ENCODE measurements at regions not wholly inside any gene's neighbourhood (a gene's known extent, or its start where the extent isn't known, plus 50 kb on each side); places are given as distances from the start of the nearest gene placed in this dataset.

DNA sequence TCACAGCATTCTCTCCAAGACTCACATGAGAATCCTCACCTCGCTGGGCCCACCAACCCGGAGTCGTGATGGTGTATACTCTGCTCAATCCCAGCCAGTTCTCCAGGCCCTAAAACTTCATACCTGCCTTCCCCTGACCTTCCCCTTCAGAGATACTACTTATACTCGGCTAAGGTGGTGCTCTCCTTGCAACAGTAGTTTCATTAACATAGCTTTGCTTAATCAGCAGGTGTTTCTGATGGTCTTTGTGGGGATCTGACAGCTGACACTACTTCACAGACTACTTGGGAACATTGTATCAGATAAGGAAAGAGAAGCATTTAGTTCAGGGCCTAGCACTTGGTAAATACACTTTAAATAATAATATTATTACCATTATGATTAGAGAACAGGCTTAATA is 301.5 kb upstream of the DAB1 start:
- DNase-seq (ENCODE audit: low read depth in 2 of 2): no peak

DNA sequence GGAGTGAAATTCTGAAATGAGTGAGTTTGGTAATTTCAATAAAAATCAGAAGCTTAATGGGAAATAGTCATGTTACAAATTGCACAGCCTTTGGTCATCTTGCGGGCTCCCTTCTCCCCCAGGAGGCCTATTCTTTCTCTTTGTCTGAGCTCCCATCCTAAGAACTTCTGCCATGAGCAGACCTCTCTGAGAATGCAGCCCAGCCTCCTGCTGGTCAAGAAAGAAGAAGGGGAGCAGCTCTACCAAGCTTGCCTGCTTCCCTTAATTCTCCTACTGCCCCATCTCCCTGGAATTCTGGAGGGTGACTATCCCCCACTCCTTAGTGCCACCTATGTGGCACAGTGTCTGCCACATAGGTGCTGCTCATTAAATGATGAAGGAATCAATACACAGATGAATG is 300.7 kb upstream of the DAB1 start:
- no peak for DNase-seq (ENCODE audit: low read depth in 2 of 2)

DNA sequence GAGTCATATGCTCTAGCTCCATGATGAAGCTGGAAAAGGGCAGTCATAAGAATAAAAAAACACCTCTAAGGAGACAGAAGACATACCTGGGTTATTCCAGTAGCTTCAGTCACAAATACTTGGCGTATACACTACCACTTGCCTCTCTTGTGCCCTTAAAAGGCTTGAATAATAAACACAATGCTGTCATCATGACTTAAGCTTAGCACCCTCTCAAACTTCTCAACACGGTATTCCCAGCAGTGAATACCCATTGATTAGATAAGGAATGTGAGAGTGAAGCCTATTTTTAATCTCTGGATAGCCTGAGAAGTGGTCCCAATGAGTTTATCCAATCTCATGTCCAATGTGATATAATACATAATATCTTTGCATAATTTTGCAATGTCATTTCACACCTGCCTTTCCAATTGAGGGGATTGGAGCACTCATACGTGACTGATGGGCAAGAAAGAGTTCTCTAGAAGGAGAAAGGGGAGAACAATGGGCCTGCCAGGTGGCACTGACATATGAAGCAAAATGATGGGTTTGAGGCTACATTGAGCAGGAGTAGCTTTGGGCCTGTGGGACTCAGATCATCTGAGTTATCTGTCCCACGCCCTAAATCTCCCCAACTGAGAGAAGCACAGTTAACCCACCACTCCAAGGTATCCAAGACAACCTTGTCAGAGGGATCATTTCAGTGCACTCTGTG is 298.6 kb upstream of the DAB1 start:
- no peak for DNase-seq (ENCODE audit: low read depth in 2 of 2)

GRCh38 chr1:57721001-57721400 is 297.1 kb upstream of the DAB1 start:
- DNase-seq (ENCODE audit: low read depth in 2 of 2): no peak

DNA sequence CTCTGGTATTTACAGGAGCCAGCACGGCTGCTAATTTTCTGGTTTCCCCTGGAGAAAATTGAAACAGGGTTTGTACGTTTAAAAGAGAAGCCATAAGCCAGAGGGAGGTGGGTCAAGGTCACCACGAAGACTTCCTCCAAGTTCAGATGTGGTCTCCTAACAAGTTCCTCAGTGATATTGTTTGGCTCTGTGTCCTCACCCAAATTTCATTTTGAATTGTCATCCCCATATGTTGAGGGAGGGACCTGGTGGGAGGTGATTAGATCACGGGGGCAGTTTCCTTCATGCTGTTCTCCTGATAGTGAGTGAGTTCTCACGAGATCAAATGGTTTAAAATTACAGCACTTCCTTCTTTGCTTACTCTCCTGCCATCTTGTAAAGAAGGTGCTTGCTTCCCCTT is 295.4 kb upstream of the DAB1 start:
- no peak for DNase-seq (ENCODE audit: low read depth in 2 of 2)

DNA sequence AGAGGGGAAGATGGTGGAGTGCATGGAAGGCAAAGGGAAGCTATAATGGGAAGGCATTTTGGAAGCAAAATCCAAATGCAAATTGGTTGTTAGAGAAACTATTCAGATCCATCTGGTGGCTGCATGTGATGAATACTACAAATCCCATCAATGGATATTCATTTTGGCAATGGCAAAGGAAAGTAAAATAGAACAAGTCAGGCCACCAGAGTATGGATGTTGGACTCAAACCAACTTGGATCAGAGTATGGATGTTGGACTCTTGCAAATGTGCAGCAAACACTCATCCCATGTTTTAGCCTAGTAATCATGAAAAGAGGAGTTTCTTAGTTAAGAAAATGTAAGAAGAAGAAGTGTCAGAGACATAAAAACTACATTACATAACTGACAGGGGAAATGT is 289.6 kb upstream of the DAB1 start:
- no peak for DNase-seq (ENCODE audit: low read depth in 2 of 2)

DNA sequence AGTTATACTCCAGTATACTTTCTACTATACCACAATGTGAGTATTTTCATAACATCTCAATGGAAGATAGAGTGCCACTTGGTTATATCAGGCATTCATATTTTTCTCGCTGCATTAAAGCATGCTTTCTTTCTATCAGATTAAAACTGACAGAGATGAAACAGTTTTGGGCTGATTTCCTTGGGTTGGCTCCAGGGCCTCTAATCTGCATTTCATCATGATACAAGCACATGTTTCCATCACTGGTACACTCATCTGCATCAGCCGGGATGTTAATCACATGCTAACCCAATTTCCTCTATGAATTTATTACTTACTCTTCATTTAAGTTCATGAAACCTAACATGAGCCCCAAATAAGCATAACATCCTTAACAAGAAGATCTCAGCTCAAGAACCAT is 289.0 kb upstream of the DAB1 start:
- no peak for DNase-seq (ENCODE audit: low read depth in 2 of 2)

DNA sequence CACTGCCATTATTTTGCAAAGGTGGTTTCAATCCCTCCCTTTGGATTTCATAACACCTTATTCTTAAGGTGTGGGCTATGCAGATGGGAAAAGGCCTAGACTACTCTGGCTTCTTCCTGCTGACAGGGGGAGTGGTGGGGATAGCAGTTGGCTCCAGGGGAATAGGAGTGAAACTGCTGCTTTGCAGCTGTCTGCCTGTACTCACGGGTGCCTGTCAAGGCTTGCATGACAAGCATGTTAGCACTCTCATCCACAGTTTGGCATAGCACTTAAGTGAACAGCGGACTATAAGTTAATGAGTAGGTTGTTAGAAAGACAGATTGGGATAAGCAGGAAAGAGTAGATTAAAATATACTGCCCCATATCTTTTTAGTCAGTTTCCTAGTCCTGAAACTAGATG is 287.5 kb upstream of the DAB1 start:
- DNase-seq (ENCODE audit: low read depth in 2 of 2): no peak

GRCh38 chr1:57707631-57708030 is 283.8 kb upstream of the DAB1 start:
- DNase-seq (ENCODE audit: low read depth in 2 of 2): no peak

- no peak for DNase-seq (ENCODE audit: low read depth in 2 of 2)
Measured at GRCh38 chr1:57704811-57705210, 281.0 kb upstream of the DAB1 start.

DNA sequence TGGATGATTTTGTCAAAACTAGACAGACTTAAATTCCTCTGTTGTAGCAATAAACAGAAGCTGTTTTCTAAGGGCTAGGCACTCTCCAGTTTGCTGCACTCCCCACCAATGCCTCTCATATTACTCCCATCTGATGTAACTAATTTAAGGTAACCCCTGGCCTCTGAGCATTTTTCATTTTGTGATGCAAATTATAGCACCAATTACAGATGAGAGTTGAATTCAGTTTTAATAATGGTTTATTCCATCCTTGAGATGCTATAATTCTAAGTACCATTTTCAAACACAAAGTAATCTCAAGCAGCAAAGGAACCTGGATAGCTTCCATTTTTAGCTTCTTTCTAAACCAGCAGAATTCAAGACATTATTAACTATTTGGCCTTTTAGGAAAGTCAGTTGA is 280.4 kb upstream of the DAB1 start:
- no peak for DNase-seq (ENCODE audit: low read depth in 2 of 2)

GRCh38 chr1:57696904-57697303 is 273.0 kb upstream of the DAB1 start:
- no peak for DNase-seq (ENCODE audit: low read depth in 2 of 2)

- DNase-seq (ENCODE audit: low read depth in 2 of 2): no peak
Measured at GRCh38 chr1:57696043-57696442, 272.2 kb upstream of the DAB1 start.

DNA sequence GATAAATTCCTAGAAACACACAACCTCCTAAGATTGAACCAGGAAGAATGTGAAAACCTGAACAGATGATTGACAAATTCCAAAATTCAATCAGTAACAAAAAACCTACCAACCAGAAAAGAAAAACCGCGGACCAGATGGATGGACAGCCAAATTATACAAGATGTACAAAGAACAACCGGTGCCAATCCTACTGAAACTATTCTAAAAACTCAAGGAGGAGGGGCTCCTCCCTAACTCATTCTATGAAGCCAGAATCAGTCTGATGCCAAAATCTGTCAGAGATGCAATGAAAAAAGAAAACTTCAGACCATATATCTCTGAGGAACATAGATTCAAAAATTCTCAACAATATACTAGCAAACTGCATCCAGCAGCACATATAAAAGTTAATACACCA is 262.4 kb upstream of the DAB1 start:
- no peak for DNase-seq (ENCODE audit: low read depth in 2 of 2)

DNA sequence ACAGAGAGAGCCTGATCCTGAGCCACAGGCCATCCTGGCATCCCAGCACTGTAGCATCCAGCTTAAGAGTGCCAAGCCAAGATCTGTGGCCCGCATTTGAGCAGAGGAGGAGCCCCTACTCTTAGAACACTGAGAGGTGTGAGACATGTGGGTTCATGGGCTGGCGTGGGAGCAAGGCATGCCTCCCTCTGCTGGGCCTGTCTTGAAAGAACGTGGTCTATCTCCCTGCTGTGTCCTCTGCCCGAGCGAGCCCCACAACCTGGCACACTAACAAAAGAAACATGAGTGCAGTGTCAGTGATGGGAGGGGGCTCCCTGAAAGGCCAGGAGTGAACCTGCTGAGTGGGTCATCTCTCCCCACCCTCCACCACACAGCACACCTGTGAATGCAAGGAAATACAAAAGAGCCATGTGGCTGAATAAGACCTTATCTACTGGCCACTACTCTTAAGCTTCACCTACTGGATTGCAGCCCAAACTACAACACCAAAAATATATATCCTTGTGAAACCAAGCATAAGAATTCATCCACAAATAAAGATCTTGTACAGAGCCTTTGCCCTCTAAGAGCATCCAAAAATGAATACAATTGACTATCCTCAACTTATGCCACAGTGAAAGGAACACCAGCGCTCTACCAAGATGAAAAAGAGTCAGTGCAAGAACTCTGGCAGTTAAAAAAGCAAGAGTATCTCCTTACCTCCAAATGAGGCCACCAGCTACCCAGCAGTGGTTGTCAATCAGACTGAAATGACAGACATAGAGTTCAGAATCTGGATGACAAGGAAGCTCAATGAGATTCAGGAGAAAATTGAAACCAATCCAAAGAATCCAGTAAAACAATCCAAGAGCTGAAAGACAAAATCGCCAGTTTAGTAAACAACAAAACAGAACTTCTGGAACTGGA is 259.4 kb upstream of the DAB1 start:
- no peak for DNase-seq (ENCODE audit: low read depth in 2 of 2)

- DNase-seq (ENCODE audit: low read depth in 2 of 2): no peak
Measured at GRCh38 chr1:57678138-57678537, 254.3 kb upstream of the DAB1 start.

- no peak for DNase-seq (ENCODE audit: low read depth in 2 of 2)
Measured at GRCh38 chr1:57675776-57676175, 251.9 kb upstream of the DAB1 start.

DNA sequence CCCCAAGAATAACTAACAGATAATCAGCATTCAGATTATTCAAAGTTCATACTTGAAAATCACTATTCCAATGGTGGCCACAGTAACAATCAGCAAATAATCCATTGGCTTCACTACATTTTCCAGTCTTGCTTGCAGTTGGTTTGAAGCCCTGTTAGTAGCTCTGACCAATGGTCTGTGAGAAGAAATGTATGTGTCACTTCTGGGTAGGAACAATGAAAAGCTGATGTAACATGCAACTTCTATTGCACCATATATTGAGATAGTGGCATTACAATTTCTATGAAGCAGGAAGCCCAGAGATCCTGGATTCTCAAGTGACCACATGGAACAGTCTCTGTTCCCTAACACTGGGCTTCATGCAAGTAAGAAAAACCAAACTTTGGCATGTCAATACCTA is 250.9 kb upstream of the DAB1 start:
- DNase-seq (ENCODE audit: low read depth in 2 of 2): no peak

DNA sequence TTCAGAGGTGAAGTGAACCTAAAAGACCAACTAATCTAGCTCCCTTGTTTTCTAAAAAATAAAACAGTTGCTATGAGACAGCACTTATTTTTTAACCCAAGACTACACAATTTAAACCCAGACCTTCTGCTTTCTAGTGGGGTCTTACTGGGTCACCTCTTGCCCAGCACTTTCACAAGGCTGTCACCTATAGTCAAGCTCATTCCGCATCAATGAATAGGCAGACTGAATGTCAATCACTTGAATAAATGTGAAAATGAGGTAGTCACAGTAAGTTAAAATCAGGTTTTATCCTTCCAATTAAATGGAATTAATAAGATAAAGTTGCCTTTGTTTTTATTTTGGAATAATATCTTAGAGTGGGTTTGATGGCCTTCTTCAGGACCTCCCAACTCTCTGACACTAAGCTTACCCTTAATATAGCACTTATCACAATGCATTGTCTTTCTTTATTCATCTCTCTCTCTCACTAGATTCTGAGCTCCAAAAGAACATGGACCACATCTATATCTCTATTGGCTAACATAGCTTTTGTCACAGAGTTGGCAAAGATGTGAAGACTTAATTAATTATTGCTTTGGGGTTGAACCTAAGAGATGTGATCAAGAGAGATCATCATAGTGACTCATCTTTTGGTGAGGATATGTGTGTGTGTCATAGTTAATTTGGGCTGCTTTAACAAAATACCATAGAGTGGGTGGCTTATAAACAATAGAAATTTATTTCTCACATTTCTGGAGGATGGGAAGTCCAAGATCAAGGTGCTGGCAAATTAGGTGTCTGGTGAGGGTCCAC is 248.7 kb upstream of the DAB1 start:
- no peak for DNase-seq (ENCODE audit: low read depth in 2 of 2)

- no peak for DNase-seq (ENCODE audit: low read depth in 2 of 2)
Measured at GRCh38 chr1:57671750-57672149, 247.9 kb upstream of the DAB1 start.

DNA sequence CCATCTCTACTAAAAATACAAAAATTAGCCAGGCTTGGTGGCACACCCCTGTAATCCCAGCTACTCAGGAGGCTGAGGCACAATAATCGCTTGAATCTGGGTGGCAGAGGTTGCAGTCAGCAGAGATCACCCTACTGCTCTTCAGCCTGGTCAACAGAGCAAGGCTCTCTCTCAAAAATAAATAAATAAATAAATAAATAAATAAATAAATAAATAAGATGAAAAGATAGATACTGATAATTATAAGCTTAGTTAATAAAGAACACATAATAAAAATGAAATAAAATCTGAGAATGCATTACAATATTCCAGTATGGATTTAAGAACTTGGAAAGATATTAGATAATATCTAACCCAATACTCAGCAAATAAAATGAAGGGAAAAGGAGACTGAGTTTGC is 235.9 kb upstream of the DAB1 start:
- DNase-seq (ENCODE audit: low read depth in 2 of 2): no peak

DNA sequence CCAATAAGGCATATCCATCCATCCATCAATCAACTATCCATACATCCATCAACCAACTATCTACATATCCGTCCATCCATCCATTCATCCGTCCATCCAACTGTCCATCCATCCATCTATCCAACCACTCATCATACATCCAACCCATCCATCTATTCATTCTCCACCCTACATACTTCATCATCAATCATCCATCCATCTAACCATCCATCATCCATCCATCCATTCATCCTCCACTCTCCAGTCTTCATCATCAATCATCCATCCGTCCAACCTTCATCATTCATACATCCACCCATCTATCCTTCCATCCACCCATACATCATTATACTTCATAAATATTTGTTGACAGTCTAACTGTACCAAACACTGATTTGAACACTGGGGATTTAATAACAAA is 231.3 kb upstream of the DAB1 start:
- no peak for DNase-seq (ENCODE audit: low read depth in 2 of 2)

DNA sequence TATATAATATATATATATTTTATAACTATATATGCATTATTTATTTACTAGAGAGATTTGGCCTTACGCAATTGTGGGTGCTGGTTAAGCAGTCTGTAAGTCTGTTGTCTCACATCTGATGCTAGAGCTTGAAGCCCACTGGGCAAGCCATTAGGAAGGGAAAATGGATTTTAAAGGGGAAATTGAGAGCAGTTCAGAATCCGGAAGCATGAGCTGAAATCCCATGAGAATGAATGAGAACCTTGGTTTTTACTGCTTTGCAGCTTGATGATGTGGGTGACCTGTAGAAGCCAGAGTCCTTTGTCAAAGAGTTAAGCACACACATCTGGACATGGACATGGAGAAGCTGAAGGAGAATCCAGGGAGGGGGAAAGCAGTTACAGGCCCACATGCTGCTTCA is 220.8 kb upstream of the DAB1 start:
- no peak for DNase-seq (ENCODE audit: low read depth in 2 of 2)
